Ascending aorta (tissue), 2 donors: ENCODE measurements at regions not wholly inside any gene's neighbourhood (a gene's known extent, or its start where the extent isn't known, plus 50 kb on each side); places are given as distances from the start of the nearest gene placed in this dataset.
A peak's percentile ranks its signal among the peaks of the same experiment; 100 is the strongest.

Experiments
- DNase-seq, 2 donors: peaks; one replicate each; pipeline ENCODE4 v3.0.0-alpha.2; 2019; ENCODE audit warnings: low spot score in 2 of 2
- H3K27ac ChIP-seq, 2 donors: fragments of 200-600 bp; sonication (generic); one replicate each; pipeline ENCODE4 v1.5.1; 2016 to 2017; ENCODE audit warnings: mild to moderate bottlenecking in 1 of 2
- H3K27me3 ChIP-seq: fragments of 200-600 bp; sonication (generic); one replicate; pipeline ENCODE4 v1.5.1; 2017
- H3K36me3 ChIP-seq, 2 donors: fragments of 200-600 bp; sonication (generic); one replicate each; pipeline ENCODE4 v1.5.1; 2016
- H3K4me1 ChIP-seq, 2 donors: fragments of 200-600 bp; sonication (generic); one replicate each; pipeline ENCODE4 v1.5.1; 2016 to 2017; ENCODE audit warnings: mild to moderate bottlenecking in 1 of 2
- H3K4me3 ChIP-seq, 2 donors: fragments of 200-600 bp; sonication (generic); one replicate each; pipeline ENCODE4 v1.5.1; 2016 to 2017; ENCODE audit warnings: mild to moderate bottlenecking in 1 of 2
- H3K9me3 ChIP-seq, 2 donors: fragments of 200-600 bp; sonication (generic); one replicate each; pipeline ENCODE4 v1.5.1; 2016
- CTCF ChIP-seq, 3 experiments: fragments of 200-600 bp in 2 of 3; fragments of 450-650 bp in 1 of 3; sonication (generic) in 2 of 3; IDR thresholded peaks; one replicate each; pipeline ENCODE4 v1.5.1; 2016 to 2019; ENCODE audit warnings: antibody characterized with exemption in 3 of 3, mild to moderate bottlenecking in 1 of 3, moderate library complexity in 1 of 3
- intact Hi-C: fragments of 100-400 bp; cut with DNase I; formaldehyde crosslinking; loops from one replicate; pipeline ENCODE4 v1.15.1; 2023

GRCh38 chr7:96430356-96430755, 108.5 kb upstream of the SLC25A13 start:
- H3K36me3 ChIP-seq: no peaks in the 10 kb centered on the region
- no peak for DNase-seq
- TF ChIP-seq CTCF (IDR thresholded peaks at IDR 0.05): no peak
- H3K27me3 ChIP-seq: no peaks in the 10 kb centered on the region
- no peaks in the 10 kb centered on the region for H3K4me1 ChIP-seq
- H3K9me3 ChIP-seq: no peaks in the 10 kb centered on the region
- H3K4me3 ChIP-seq: no peak overlapping the region
- intact Hi-C loops: no loop called here
- H3K27ac ChIP-seq: no peak overlapping the region

DNA sequence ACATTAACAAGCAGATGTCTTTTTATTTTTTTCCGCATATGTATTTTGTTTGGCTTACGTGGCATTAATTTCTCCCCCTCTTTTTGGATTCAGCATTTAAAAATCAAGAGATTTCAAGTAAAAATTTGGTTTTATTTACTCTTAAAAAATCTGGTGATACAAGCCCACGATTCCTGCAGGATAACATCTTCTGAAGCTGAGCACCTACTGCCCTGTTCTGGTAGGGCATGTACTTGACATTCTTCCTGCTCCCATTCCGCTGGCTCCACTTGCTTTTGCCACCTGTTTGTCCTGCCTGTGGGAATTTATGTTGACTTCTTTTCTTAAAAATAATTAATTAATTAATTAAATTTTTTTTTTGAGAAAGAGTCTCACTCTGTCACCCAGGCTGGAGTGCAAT, 105.2 kb upstream of the SLC25A13 start:
- Histone ChIP-seq H3K27me3 (no peaks in the 10 kb centered on the region), H3K4me1 (no peaks in the 10 kb centered on the region), H3K4me3 (no peak overlapping the region), H3K36me3 (no peaks in the 10 kb centered on the region), H3K9me3 (no peaks in the 10 kb centered on the region), H3K27ac (no peak overlapping the region)
- no peak for DNase-seq
- intact Hi-C loops: no loop called here
- TF ChIP-seq CTCF (IDR thresholded peaks at IDR 0.05): no peak

- intact Hi-C loops: no loop called here
- DNase-seq: no peak
- H3K4me3 ChIP-seq: no peak overlapping the region
- H3K9me3 ChIP-seq: no peaks in the 10 kb centered on the region
- H3K27me3 ChIP-seq: no peaks in the 10 kb centered on the region
- H3K4me1 ChIP-seq: no peaks in the 10 kb centered on the region
- H3K27ac ChIP-seq: peak overlapping the region in 1 of 2 donors; percentile 29
- TF ChIP-seq CTCF (IDR thresholded peaks at IDR 0.05): no peak
- H3K36me3 ChIP-seq: no peaks in the 10 kb centered on the region
Measured at GRCh38 chr7:96426685-96427084, 104.8 kb upstream of the SLC25A13 start.

- Histone ChIP-seq H3K27me3 (no peaks in the 10 kb centered on the region), H3K4me1 (no peaks in the 10 kb centered on the region), H3K9me3 (no peaks in the 10 kb centered on the region), H3K4me3 (no peak overlapping the region), H3K36me3 (no peaks in the 10 kb centered on the region), H3K27ac (peak overlapping the region in 1 of 2 donors; percentile 29)
- no peak for DNase-seq
- no peak for TF ChIP-seq CTCF (IDR thresholded peaks at IDR 0.05)
- intact Hi-C loops: no loop called here
Measured at GRCh38 chr7:96426027-96426426, 104.1 kb upstream of the SLC25A13 start.

GRCh38 chr7:96424411-96424810, 102.5 kb upstream of the SLC25A13 start:
- intact Hi-C loops: no loop called here
- no peak for DNase-seq
- no peak for TF ChIP-seq CTCF (IDR thresholded peaks at IDR 0.05)
- Histone ChIP-seq H3K36me3 (no peaks in the 10 kb centered on the region), H3K9me3 (no peaks in the 10 kb centered on the region), H3K4me3 (no peak overlapping the region), H3K27ac (no peak overlapping the region), H3K4me1 (no peaks in the 10 kb centered on the region), H3K27me3 (no peaks in the 10 kb centered on the region)

- DNase-seq: no peak
- no peaks in the 10 kb centered on the region for H3K27me3 ChIP-seq
Measured at GRCh38 chr7:96422388-96422787, 100.5 kb upstream of the SLC25A13 start.

More at GRCh38 chr7:96422388-96422787, 100.5 kb upstream of the SLC25A13 start:
- TF ChIP-seq CTCF (IDR thresholded peaks at IDR 0.05): no peak
- Histone ChIP-seq H3K9me3 (no peaks in the 10 kb centered on the region), H3K36me3 (no peaks in the 10 kb centered on the region), H3K27ac (no peak overlapping the region), H3K4me3 (no peak overlapping the region), H3K4me1 (no peaks in the 10 kb centered on the region)
- intact Hi-C loops: no loop called here
